Natural killer cell (primary cell): ENCODE measurements at regions not wholly inside any gene's neighbourhood (a gene's known extent, or its start where the extent isn't known, plus 50 kb on each side); places are given as distances from the start of the nearest gene placed in this dataset.

Experiments used
- ATAC-seq, 3 donors: fragments of 150-1000 bp in 2 of 3; fragments of 200-7000 bp in 1 of 3; cut with Tn5 transposase; 1 replicate in 1 of 3; 2 replicates in 2 of 3; pipeline ENCODE4 v1.10.0; 2021; ENCODE audit warnings: mild to moderate bottlenecking in 2 of 3, moderate library complexity in 2 of 3
- DNase-seq, 2 donors: peaks; one replicate each; pipeline versions ENCODE4 v3.0.0 to v3.0.0-alpha.2; 2013 to 2021; ENCODE audit warnings: mixed read lengths in 1 of 2
- H3K27ac ChIP-seq: one replicate; pipeline ENCODE4 v1.5.1; 2013; ENCODE audit warnings: mild to moderate bottlenecking, low read length
- H3K27me3 ChIP-seq: one replicate; pipeline ENCODE4 v1.6.1; 2013; ENCODE audit warnings: low read length; ENCODE audit not compliant: control insufficient read depth, insufficient read depth
- H3K36me3 ChIP-seq: one replicate; pipeline ENCODE4 v1.6.1; 2013; ENCODE audit warnings: low read length; ENCODE audit not compliant: control insufficient read depth, insufficient read depth
- H3K4me1 ChIP-seq: one replicate; pipeline ENCODE4 v1.6.1; 2013; ENCODE audit warnings: low read length; ENCODE audit not compliant: control insufficient read depth, insufficient read depth
- H3K4me3 ChIP-seq: one replicate; pipeline ENCODE4 v1.5.1; 2013; ENCODE audit warnings: low read length
- H3K9me3 ChIP-seq: one replicate; pipeline ENCODE4 v1.6.1; 2013; ENCODE audit warnings: low read length; ENCODE audit not compliant: control insufficient read depth, insufficient read depth
- H3K27ac Mint-ChIP-seq, 2 donors: one replicate each; pipeline ENCODE4 v1.8.0; 2022; ENCODE audit warnings: mild to moderate bottlenecking in 2 of 2, mixed read lengths in 2 of 2, moderate library complexity in 1 of 2
- H3K27me3 Mint-ChIP-seq, 2 donors: one replicate each; pipeline ENCODE4 v1.8.0; 2022; ENCODE audit warnings: low read depth in 2 of 2, mixed read lengths in 2 of 2
- H3K36me3 Mint-ChIP-seq: one replicate; pipeline ENCODE4 v1.8.0; 2022; ENCODE audit warnings: mixed read lengths
- H3K4me1 Mint-ChIP-seq, 2 donors: one replicate each; pipeline ENCODE4 v1.8.0; 2022; ENCODE audit warnings: mixed read lengths in 2 of 2
- H3K4me3 Mint-ChIP-seq: one replicate; pipeline ENCODE4 v1.8.0; 2022; ENCODE audit warnings: mild to moderate bottlenecking, moderate library complexity, mixed read lengths
- H3K9me3 Mint-ChIP-seq, 2 donors: one replicate each; pipeline ENCODE4 v1.8.0; 2022; ENCODE audit warnings: mixed read lengths in 2 of 2
- CTCF ChIP-seq: fragments of 200-600 bp; IDR thresholded peaks from one replicate; pipeline ENCODE4 v1.8.0; 2022; ENCODE audit warnings: antibody characterized with exemption
- WGBS: methylation state at CpG from one replicate; pipeline ENCODE4 v1.1.7; 2013; ENCODE audit warnings: missing lambda C conversion rate; ENCODE audit not compliant: insufficient coverage; 5-methylcytosine and 5-hydroxymethylcytosine counted together
- intact Hi-C: fragments of 100-400 bp; cut with micrococcal nuclease; formaldehyde crosslinking; loops from one replicate; pipeline ENCODE4 v1.14.2; 2022

GRCh38 chr3:18134386-18135059 is 290.6 kb downstream of the SATB1 start:
- no peak for TF ChIP-seq CTCF

GRCh38 chr3:18132991-18133390 is 292.1 kb downstream of the SATB1 start:
- no peaks in the 10 kb centered on the region for H3K4me1 ChIP-seq
- H3K36me3 ChIP-seq, result no peaks in the 10 kb centered on the region
- DNase-seq (no peak), ATAC-seq (no peak)
- TF ChIP-seq CTCF, result no peak
- no peaks in the 10 kb centered on the region for H3K9me3 Mint-ChIP-seq
- peaks cover 0 to 4% of the 10 kb centered on the region in 2 donors for H3K27me3 Mint-ChIP-seq
- intact Hi-C loops, result no loop called here
- H3K4me1 Mint-ChIP-seq, result no peaks in the 10 kb centered on the region
- no peaks in the 10 kb centered on the region for H3K36me3 Mint-ChIP-seq
- no peak overlapping the region for H3K4me3 Mint-ChIP-seq
- H3K27me3 ChIP-seq, result no peaks in the 10 kb centered on the region
- no peak overlapping the region for H3K27ac Mint-ChIP-seq
- H3K4me3 ChIP-seq, result no peak overlapping the region
- no peaks in the 10 kb centered on the region for H3K9me3 ChIP-seq
- no peak overlapping the region for H3K27ac ChIP-seq

More at GRCh38 chr3:18134386-18135059, 290.6 kb downstream of the SATB1 start:
- Mint-ChIP-seq H3K27ac (no peak overlapping the region), H3K27me3 (peaks cover 0 to 4% of the 10 kb centered on the region in 2 donors), H3K36me3 (no peaks in the 10 kb centered on the region), H3K4me3 (no peak overlapping the region), H3K4me1 (no peaks in the 10 kb centered on the region), H3K9me3 (no peaks in the 10 kb centered on the region)
- H3K27ac ChIP-seq, result no peak overlapping the region
- intact Hi-C loops, result no loop called here
- H3K9me3 ChIP-seq, result no peaks in the 10 kb centered on the region
- H3K4me1 ChIP-seq, result no peaks in the 10 kb centered on the region
- no peak for ATAC-seq
- no peak for DNase-seq
- no peaks in the 10 kb centered on the region for H3K36me3 ChIP-seq
- H3K4me3 ChIP-seq, result no peak overlapping the region
- WGBS, result 88% methylated on average over 1 of the region's 2 CpGs
- H3K27me3 ChIP-seq, result no peaks in the 10 kb centered on the region

GRCh38 chr3:18127859-18128681 is 297.1 kb downstream of the SATB1 start:
- no peak for TF ChIP-seq CTCF
- H3K36me3 ChIP-seq, result no peaks in the 10 kb centered on the region
- H3K4me3 ChIP-seq, result no peak overlapping the region
- no peaks in the 10 kb centered on the region for H3K27me3 ChIP-seq
- Mint-ChIP-seq H3K27ac (no peak overlapping the region), H3K4me3 (no peak overlapping the region), H3K9me3 (no peaks in the 10 kb centered on the region), H3K4me1 (no peaks in the 10 kb centered on the region), H3K27me3 (peaks cover 0 to 7% of the 10 kb centered on the region in 2 donors), H3K36me3 (no peaks in the 10 kb centered on the region)
- ATAC-seq (no peak), DNase-seq (no peak)
- H3K27ac ChIP-seq, result no peak overlapping the region
- intact Hi-C loops, result no loop called here
- no peaks in the 10 kb centered on the region for H3K9me3 ChIP-seq
- 61% methylated on average over 9 of the region's 11 CpGs for WGBS
- peaks cover 3% of the 10 kb centered on the region for H3K4me1 ChIP-seq
